Activated CD4-positive, CD25-positive, alpha-beta regulatory T cell (primary cell): ENCODE measurements at regions not wholly inside any gene's neighbourhood (a gene's known extent, or its start where the extent isn't known, plus 50 kb on each side); places are given as distances from the start of the nearest gene placed in this dataset.
"Not testable (repeated sequence)": the region's sequence is repeated elsewhere in the genome, so short reads cannot be mapped to it uniquely, and the experiment has no call there.

Experiments
- DNase-seq, 4 experiments: peaks; one replicate each; lab custom pipeline; 2025; lab: John Stamatoyannopoulos, UW

GRCh38 chr1:157409927-157410326 is 142.4 kb downstream of the FCRL5 start:
- no peak for DNase-seq

- no peak for DNase-seq
Observed at GRCh38 chr1:157407917-157408525, 144.3 kb downstream of the FCRL5 start.

GRCh38 chr1:157407367-157407766 is 144.9 kb downstream of the FCRL5 start:
- DNase-seq, result no peak

GRCh38 chr1:157405662-157406061 is 146.7 kb downstream of the FCRL5 start:
- no peak for DNase-seq

GRCh38 chr1:157404614-157405013 is 147.7 kb downstream of the FCRL5 start:
- no peak for DNase-seq

GRCh38 chr1:157404063-157404501 is 148.2 kb downstream of the FCRL5 start:
- DNase-seq, result no peak

GRCh38 chr1:157403608-157404007 is 148.7 kb downstream of the FCRL5 start:
- DNase-seq, result no peak

GRCh38 chr1:157403203-157403602 is 149.1 kb downstream of the FCRL5 start:
- no peak for DNase-seq

- DNase-seq, result no peak
Observed at GRCh38 chr1:157400766-157401165, 151.5 kb downstream of the FCRL5 start.

- no peak for DNase-seq
Observed at GRCh38 chr1:157399984-157400382, 152.3 kb downstream of the FCRL5 start.

- DNase-seq, result no peak
Observed at GRCh38 chr1:157399343-157399983, 152.9 kb downstream of the FCRL5 start.

GRCh38 chr1:157390651-157391050 is 161.7 kb downstream of the FCRL5 start:
- no peak for DNase-seq

GRCh38 chr1:157388057-157388456 is 164.3 kb downstream of the FCRL5 start:
- DNase-seq, result no peak

GRCh38 chr1:157384258-157384657 is 168.1 kb downstream of the FCRL5 start:
- DNase-seq, result no peak

GRCh38 chr1:157382351-157382750 is 170.0 kb downstream of the FCRL5 start:
- DNase-seq, result no peak

- DNase-seq, result no peak
Observed at GRCh38 chr1:157380523-157380922, 171.8 kb downstream of the FCRL5 start.

- DNase-seq, result not testable (repeated sequence)
Observed at GRCh38 chr1:157377280-157377713, 175.0 kb downstream of the FCRL5 start.

GRCh38 chr1:157376681-157377080 is 175.6 kb downstream of the FCRL5 start:
- DNase-seq, result no peak

GRCh38 chr1:157372311-157372710 is 180.0 kb downstream of the FCRL5 start:
- not testable (repeated sequence) for DNase-seq

- no peak for DNase-seq
Observed at GRCh38 chr1:157371826-157372225, 180.5 kb downstream of the FCRL5 start.

- no peak for DNase-seq
Observed at GRCh38 chr1:157371221-157371620, 181.1 kb downstream of the FCRL5 start.

- no peak for DNase-seq
Observed at GRCh38 chr1:157370698-157371097, 181.6 kb downstream of the FCRL5 start.

- no peak for DNase-seq
Observed at GRCh38 chr1:157369808-157370521, 182.3 kb downstream of the FCRL5 start.
